ENCODE measurements at regions not wholly inside any gene's neighbourhood (a gene's known extent, or its start where the extent isn't known, plus 50 kb on each side); places are given as distances from the start of the nearest gene placed in this dataset.
"Not testable (repeated sequence)": the region's sequence is repeated elsewhere in the genome, so short reads cannot be mapped to it uniquely, and the experiment has no call there.

DNA sequence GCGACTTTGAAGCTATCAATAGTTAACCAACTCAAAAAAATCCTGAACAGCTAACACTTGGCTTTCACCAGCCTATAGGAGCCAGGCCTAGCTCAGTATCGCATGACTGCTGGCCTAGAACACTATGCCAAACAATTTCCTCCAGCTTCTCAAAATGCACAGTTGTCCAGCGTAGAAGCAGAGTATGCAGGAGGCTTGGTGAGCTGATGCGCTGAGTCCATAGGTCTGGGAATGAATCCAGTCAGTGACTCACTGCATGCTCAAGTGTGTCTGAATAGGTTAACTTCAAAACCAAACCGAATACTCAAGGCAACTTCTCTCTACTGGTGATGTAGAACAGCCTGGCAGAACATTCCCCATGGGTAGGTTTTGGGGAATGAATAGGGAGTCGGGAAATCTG is 201.8 kb upstream of the IRF2BP2 start:
- DNase-seq, result peak; percentile 94

DNA sequence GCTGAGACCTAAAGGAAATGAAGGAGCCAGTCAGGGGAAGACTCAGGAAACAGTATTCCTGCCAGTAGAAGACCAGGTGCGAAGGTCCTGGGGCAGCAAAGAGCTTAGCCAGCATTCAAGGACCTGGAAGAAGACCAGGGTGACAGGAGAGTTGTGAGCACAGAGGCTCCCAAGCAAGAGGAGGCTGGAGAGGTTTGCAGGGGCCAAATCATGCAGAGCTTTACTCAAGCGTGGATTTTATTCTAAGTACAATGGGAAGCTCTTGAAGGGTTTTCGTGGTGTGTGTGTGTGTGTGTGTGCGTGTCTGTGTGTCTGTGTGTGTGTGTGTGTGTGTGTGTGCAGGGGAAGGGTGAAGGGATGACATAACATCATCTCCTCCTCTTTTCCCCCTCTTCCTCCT is 200.7 kb upstream of the IRF2BP2 start:
- DNase-seq, result not testable (repeated sequence)

DNA sequence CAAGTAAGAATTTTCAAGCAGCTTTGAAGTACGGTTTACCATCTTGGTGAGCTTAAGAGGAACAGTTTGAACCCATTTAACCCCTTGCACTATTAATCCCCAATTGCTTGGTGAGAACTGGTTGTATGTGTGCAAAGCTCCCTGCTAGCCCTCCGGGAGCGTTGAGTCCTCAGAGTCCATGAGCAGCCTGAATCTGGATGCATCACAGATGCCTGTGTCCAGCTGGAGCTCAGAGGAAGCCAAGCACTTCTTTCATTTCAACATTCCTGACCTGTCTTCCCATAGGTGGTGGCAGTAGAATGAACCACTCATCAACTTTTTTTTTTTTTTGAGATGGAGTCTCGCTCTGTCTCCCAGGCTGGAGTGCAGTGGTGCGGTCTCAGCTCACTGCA is 199.9 kb upstream of the IRF2BP2 start:
- not testable (repeated sequence) for DNase-seq

DNA sequence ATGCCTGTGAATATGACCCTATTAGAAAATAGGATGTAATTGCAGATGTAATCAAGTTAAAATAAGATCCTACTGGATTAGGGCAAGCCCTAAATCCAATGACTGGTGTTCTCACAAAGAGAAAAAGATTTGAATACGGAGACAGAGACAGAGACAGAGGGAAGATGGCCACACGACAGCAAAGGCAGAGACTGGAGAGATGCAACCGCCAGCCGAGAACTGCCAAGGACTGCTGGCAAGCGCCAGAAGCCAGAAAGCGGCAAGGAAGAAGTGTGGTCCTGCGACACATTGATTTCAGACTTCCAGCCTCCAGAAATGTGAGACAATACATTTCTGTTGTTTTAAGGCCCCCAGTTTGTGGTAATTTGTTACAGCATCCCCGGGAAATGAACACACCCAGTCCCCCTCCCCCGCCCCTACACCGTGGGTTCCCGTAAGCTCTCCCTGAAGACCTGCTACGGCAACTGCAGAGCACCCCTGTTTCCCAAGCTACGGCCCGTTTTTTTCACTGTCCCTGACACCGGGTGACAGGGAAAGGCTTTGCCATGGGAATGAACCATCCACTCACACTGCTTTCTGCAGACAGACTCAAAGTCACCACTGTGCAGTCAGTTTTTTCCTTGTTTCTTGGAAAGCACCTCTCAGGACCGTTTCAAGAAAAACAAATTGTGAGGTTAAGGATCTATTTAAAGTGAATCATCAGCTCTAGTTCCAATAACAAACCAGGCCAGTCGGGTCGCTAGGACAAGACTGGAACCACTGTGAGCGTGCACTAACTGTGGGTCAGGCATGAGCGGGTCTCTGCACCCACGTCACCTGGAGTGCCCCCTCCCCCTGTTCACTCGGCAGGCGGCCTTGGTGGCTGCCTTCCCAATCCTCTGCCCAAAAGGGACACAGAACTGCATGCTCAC is 199.2 kb upstream of the IRF2BP2 start:
- DNase-seq, result peak; percentile 37

DNA sequence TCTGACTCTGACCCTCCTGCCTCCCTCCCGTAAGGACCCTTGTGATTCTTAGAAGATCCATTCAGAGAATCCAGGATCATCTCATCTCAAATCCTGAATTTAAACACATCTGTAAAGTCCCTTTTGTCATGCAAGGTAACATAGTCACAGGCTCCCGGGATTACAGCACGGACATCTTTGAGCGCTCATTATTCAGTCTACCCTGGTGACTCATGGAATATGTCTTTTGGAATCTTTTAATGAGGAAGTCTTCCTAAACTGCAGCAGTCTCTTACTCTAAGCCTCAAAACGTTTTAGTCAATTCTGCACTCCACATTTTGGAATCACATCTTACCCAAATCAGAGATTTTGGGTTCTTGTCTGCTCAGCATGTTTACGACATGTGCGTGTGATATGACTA is 198.5 kb upstream of the IRF2BP2 start:
- not testable (repeated sequence) for DNase-seq

DNA sequence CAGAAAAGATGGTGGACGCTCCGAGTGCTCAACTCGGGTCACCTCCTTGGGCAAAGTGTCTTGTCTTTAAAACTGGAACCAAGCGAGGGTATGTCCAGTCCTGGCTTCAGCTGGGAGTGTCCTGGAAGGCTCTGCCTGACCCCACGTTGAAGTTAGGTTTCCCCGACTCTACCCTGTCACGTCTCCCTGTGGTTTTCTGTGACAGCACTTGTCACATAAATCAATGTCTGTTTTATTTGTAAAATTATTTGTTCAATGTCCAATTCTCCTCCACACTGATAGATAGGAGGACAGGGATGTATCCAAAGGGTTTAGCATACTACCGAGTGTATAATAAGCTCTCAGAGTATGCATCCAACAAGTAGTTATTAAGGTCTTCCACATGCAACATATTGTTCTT is 197.7 kb upstream of the IRF2BP2 start:
- DNase-seq, result not testable (repeated sequence)

- not testable (repeated sequence) for DNase-seq
Observed at GRCh38 chr1:234802586-234802985, 192.6 kb upstream of the IRF2BP2 start.

- not testable (repeated sequence) for DNase-seq
Observed at GRCh38 chr1:234801636-234802035, 191.7 kb upstream of the IRF2BP2 start.

DNA sequence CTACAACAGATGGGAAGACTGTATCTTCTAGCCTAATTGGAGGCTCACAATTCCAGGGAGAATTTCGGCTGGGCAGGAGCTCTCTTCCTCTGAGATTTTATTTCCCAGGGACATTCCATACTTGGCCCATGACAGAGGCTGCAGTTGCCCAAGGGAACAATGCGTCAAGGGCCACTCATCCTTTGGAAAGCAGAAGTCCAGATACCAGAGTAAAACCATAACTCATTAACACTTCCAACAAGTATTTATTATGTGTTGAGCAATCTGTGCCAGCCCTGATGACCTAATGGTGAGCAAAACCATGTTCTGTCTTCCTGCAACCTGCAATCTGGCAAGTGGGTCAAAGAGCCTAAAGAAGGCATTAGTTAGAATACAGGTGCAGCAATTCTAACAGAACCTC is 191.2 kb upstream of the IRF2BP2 start:
- DNase-seq, result not testable (repeated sequence)

- not testable (repeated sequence) for DNase-seq
Observed at GRCh38 chr1:234800563-234800962, 190.6 kb upstream of the IRF2BP2 start.

- not testable (repeated sequence) for DNase-seq
Observed at GRCh38 chr1:234799021-234799689, 189.2 kb upstream of the IRF2BP2 start.

GRCh38 chr1:234797216-234797615 is 187.2 kb upstream of the IRF2BP2 start:
- not testable (repeated sequence) for DNase-seq

DNA sequence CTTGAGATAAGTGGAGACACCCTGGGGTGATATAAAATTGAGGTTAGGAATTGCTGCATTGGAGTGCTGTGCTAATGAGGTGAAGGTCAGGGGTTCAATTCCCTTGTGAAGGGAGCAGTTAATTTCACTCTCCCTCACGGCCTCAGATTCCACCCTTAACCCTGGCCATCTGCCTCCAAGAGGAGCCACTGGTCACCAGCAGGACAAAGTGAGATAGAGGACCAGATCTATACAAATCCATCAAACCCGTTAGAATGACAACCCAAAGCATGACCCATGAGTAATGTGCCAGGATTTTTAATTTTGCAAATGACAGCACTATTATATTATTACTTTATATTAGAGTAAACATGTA is 186.4 kb upstream of the IRF2BP2 start:
- DNase-seq, result not testable (repeated sequence)

GRCh38 chr1:234795711-234796437 is 185.9 kb upstream of the IRF2BP2 start:
- DNase-seq, result peak; percentile 82

- not testable (repeated sequence) for DNase-seq
Observed at GRCh38 chr1:234795007-234795406, 185.0 kb upstream of the IRF2BP2 start.

DNA sequence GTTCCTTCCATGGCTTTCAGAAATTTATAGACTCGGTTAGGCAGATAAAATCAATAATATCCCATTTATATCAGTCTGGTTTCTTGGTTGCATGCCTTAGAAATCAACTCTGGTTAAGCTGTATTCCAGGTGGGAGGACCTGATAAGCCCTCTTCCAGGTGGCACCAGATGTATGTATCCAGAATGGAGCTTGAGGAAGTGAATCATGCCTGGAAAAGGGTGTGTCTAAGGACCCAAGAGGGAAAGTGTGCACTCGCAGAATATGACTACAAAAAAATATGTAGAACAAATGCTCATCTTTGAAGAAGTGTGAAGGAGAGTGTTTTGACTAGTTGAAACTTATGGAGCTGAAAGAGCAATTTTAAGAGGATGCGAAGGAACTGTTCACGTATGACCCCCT is 184.5 kb upstream of the IRF2BP2 start:
- DNase-seq, result not testable (repeated sequence)

DNA sequence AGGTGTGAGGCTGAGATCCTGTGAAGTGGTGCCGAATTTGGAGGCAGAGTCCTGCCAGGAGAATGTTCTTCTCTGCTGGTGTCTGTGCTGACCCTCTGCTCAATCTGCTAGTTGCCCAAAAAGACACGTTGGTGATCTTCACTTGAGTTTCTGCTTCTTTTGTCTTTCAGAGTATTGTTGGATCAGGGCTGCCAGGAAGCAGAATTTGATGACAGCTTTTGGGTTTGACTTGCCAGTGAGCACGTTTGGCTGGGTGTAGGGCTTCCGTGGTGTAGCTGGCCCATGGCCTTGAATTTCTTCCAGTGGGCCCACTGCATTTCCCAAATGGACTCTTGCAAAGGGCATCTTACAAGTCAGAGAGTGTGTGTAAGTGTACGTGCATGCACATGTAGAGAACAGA is 183.9 kb upstream of the IRF2BP2 start:
- not testable (repeated sequence) for DNase-seq

DNA sequence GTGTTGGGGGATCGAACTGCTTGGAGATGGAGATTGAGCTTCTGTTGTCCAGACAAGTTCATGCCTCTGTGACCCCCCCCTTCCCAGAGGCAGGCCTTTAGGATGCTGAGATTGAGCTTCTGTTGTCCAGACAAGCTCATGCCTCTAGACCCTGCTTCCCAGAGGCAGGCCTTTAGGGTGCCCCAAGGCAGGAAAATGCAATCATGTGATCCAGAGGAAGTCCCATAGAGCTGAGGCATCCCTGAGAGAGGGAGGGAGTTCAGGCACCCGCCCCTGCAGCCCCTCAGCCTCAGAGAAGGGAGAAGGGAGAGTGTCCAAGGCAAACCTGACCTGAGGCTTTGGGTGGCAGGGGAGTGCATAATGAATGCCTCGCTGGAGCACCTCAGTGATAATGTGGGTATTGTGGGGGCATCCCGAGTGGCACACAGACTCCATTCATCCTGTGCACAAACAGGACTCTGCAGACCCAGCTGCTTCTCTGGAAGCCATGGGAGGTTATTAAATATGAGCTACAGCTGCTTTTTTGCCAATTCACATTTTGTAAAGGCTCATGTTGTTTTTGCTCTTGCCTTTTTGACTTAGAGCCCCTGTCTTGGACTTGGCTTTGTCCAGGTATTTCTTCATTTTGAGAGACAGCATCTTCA is 182.4 kb upstream of the IRF2BP2 start:
- DNase-seq, result not testable (repeated sequence)

DNA sequence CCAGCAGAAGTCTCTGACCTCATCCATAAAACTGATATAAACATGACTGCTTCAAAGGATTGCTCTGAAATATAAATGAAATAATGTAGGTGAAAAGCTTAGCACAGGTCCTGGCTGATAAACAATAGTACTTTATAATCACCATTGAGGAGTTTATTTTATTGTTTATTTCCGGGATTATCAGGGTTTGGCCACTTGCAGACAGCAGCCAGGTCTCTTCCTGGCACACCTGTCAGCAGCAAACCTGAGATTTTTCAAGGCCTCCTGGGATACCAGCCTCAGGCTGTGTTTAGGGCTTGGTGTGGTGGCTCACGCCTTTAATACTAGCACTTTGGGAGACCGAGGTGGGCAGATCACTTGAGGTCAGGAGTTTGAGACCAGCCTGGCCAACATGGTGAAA is 181.6 kb upstream of the IRF2BP2 start:
- not testable (repeated sequence) for DNase-seq

- not testable (repeated sequence) for DNase-seq
Observed at GRCh38 chr1:234790333-234790732, 180.4 kb upstream of the IRF2BP2 start.

- not testable (repeated sequence) for DNase-seq
Observed at GRCh38 chr1:234787011-234787584, 177.1 kb upstream of the IRF2BP2 start.

DNA sequence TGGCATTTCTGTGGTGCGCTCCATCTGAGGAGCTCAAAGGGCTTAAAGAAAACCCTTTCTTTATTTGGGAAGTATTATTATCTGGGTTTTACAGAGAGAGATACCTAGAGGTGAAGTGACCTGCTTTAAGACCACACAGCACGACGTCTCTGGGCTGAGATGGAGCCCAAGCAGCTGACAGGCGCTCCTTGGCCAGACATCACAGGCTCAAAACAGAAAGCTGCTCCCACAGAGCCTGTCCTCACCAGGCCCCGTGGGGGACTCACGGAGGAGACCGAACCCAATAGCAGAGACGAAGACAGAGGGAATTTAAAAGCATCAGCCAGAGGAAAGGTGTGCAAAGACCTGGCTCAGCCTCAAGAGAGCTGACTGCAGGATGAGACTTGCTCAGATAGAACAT is 175.9 kb upstream of the IRF2BP2 start:
- DNase-seq, result not testable (repeated sequence)
